SK-N-DZ (cell line): ENCODE measurements at regions not wholly inside any gene's neighbourhood (a gene's known extent, or its start where the extent isn't known, plus 50 kb on each side); places are given as distances from the start of the nearest gene placed in this dataset.
"Not testable (repeated sequence)": the region's sequence is repeated elsewhere in the genome, so short reads cannot be mapped to it uniquely, and the experiment has no call there.

Source experiments
- DNase-seq: peaks from one replicate; pipeline ENCODE4 v3.0.0-alpha.2; 2015; ENCODE audit warnings: low spot score

DNA sequence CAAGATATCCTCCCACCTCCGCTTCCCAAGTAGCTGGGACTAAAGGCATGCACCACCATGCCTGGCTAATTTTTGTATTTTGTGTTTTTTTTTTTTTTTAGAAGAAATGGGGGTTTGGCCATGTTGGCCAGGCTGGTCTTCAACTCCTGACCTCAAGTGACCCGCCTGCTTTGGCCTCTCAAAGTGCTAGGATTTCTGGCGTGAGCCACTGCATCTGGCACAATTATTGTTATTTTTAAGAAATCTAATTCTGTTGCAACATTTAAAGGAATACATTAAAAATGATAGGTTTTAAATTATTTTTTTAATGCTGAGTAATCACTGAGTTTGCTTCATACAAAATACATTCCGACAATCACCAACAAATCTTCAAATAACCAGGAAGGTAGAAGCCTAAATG, 178.1 kb upstream of the SEMA3E start:
- DNase-seq, result no peak

DNA sequence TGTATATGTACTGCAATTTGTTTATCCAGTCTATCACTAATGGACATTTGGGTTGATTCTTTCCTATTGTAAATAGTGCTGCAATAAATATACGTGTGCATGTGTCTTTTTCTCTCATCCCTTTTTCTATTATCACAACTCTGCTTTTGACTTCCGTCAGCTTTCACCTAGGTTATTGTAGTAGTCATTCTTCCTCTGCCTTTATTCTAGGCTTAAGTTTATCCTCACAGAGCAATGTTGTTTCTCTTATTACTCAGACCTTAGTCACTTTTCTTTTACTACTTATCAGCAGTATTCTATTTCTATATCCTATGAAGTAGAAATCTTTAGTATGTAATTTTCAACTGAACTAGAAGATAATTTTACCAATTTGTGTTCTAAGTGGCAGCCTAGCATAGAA, 175.3 kb upstream of the SEMA3E start:
- no peak for DNase-seq

- no peak for DNase-seq
Observed at GRCh38 chr7:83821866-83822265, 172.9 kb upstream of the SEMA3E start.

- no peak for DNase-seq
Observed at GRCh38 chr7:83820641-83821040, 171.7 kb upstream of the SEMA3E start.

DNA sequence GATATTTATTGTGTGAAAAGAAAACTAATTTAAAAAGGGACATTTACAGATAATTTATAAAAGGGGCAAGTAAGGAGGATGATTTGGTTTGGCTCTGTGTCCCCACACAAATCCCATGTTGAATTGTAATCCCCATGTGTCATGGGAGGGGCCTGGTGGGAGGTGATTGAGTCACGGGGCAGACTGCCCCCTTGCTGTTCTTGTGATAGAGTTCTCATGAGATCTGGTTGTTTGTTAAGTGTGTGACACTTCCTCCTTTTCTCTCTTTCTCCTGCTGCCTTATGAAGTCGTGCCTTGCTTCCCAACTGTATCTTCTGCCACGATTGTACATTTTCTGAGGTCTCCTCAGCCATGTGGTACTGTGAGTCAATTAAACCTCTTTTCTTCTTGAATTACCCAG, 171.0 kb upstream of the SEMA3E start:
- DNase-seq, result no peak

GRCh38 chr7:83814480-83814879, 165.5 kb upstream of the SEMA3E start:
- DNase-seq, result no peak

DNA sequence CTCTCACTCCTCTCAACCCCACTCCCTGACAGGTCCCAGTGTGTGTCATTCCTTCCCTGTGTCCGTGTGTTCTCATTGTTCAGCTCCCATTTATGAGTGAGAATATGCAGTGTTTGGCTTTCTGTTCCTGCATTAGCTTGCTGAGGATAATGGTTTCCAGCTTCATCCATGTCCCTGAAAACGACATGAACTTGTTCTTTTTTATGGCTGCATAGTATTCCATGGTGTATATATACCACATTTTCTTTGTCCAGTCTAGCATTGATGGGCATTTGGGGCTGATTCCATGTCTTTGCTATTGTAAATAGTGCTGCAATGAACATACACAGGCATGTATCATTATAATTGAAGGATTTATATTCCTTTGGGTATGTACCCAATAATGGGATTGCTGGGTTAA, 163.6 kb upstream of the SEMA3E start:
- DNase-seq, result not testable (repeated sequence)

- DNase-seq, result no peak
Observed at GRCh38 chr7:83808982-83809381, 160.0 kb upstream of the SEMA3E start.

- DNase-seq, result peak; percentile 77
Observed at GRCh38 chr7:83807774-83808173, 158.8 kb upstream of the SEMA3E start.

GRCh38 chr7:83806538-83806937, 157.6 kb upstream of the SEMA3E start:
- peak; percentile 56 for DNase-seq

DNA sequence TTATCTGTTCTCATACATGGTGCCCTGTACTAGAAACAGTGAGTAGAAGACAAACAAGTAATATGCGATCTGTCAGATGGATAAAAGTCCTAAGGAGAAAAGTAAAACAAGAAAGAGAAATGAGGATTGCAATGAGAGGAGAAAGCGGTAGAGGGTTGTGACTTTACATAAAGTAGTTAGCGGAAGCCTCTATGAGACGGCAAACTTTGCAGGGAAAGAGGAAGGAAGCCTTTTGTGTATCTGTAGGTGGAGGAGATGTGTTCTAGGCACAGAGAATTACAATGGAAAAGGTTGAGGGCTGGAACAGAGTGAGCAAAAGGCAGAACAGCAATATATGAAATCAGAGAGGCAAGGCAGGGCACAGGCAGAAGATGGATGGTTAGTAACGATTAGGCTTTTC, 150.4 kb upstream of the SEMA3E start:
- DNase-seq, result no peak

- DNase-seq, result no peak
Observed at GRCh38 chr7:83798489-83798888, 149.6 kb upstream of the SEMA3E start.

- no peak for DNase-seq
Observed at GRCh38 chr7:83796760-83797159, 147.8 kb upstream of the SEMA3E start.

DNA sequence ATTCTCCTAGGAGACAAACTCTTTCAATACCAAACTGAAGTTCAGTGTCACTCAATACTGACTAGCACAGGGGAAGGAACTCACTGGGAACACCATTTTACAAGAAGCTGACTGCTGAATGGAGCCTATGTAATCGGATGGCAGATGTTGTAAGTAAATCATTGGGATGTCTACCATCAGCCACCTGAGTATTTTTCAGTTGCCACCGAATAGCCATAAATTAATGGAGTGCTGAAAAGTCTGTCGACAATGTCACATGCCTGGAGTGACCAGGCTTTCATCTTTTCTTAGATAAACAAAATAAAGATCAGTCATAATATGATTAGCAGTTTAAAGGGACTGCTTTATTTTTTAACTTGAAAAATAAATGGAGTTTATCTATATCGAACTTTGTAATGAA, 145.9 kb upstream of the SEMA3E start:
- peak; percentile 66 for DNase-seq

DNA sequence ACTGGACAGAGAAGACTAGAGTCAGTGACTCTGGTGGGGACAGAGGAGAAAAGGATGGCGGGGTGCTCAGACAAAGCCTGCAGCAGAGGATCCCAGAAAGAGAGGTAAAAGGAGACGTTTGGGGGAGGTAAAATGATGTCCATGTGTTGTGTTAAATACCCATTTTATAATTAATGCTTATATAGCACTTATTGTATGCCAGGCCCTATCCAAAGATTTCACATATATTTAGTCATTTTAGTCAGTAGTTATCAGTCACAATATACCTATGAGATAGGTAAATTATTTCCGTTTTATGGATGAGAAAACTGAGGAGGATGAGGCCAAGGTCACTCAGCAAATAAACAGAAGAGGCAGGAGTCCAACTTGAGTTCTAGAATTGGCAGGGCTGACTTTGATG, 144.6 kb upstream of the SEMA3E start:
- no peak for DNase-seq

DNA sequence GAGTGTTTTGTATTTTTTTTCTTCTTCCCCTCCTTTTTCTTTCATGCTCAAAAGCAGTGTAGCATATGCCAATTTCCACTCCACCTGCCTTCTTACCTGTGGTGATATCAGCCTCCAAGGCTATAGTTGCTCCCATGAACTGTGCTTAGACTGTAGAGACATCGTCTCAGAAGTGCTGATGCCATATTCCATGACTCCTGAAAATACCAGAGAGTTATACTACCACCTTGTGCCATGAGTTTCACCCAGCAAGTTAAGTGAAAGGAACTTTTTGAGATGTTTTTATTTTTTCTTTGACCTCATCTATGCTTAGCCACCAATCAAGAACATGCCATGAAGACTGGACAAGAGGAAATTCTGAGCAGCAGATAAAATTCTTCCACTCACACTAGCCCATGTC, 142.8 kb upstream of the SEMA3E start:
- DNase-seq, result no peak

GRCh38 chr7:83786858-83787257, 137.9 kb upstream of the SEMA3E start:
- DNase-seq, result no peak

- no peak for DNase-seq
Observed at GRCh38 chr7:83782628-83783027, 133.7 kb upstream of the SEMA3E start.

GRCh38 chr7:83778073-83778443, 129.1 kb upstream of the SEMA3E start:
- no peak for DNase-seq

- no peak for DNase-seq
Observed at GRCh38 chr7:83777406-83778072, 128.6 kb upstream of the SEMA3E start.

DNA sequence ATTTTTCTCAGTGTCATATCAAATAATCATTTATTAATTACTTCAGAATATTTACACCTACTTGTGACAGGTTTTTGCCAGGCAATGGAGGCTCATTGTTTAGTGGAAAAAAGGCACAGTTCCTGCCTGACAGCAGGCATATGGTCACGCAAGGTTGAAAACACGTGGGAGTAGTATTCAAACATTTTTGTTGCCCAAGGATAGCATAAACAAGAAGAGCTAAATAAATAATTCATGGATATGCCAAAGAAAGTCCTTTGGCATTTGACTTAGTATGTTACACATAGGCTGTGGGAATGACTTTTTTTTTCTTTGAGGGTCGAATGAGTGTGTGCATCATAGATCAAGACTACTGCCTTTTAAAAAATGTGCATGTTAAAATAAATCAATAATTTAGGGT, 120.5 kb upstream of the SEMA3E start:
- DNase-seq, result no peak

DNA sequence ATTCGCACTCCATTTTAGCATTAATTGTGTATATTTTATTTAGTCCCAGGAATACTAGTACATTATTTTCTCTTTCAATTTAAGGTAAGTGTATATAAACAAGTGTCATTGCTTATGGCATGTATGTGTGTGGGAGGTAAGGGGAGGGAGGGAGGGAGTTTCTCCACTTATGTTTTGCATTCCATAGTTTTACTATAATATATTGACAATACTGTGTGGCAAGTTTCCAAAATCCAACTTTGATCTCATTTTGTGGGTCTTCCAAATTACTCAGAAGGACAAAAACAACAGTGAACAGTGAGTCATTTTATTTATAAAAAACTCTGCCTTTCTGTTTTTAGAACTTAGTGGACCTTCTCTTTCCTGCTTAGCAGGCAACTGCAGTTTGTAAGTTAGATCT, 102.3 kb upstream of the SEMA3E start:
- no peak for DNase-seq

- no peak for DNase-seq
Observed at GRCh38 chr7:83749495-83749894, 100.6 kb upstream of the SEMA3E start.

- no peak for DNase-seq
Observed at GRCh38 chr7:83739527-83739926, 90.6 kb upstream of the SEMA3E start.
